Calu3 (cell line): ENCODE measurements at regions not wholly inside any gene's neighbourhood (a gene's known extent, or its start where the extent isn't known, plus 50 kb on each side); places are given as distances from the start of the nearest gene placed in this dataset.

Source experiments
- BruUV-seq: library from RNA; stranded (reverse); fragments of 400-500 nt; replicated peaks from 2 replicates; lab custom pipeline; 2021; lab: Mats Ljungman, UMichigan
- CTCF ChIA-PET: fragments of 300-600 bp; sonication (Branson Sonifier 250); formaldehyde crosslinking; loops from one replicate; lab custom pipeline; 2022; ENCODE audit warnings: antibody characterized with exemption; lab: Charles Lee
- DNase-seq: peaks from one replicate; pipeline ENCODE4 v3.0.0; 2022
- H3K27ac Mint-ChIP-seq: one replicate; pipeline ENCODE4 v1.8.0; 2022; ENCODE audit warnings: mixed read lengths; ENCODE audit not compliant: unreplicated experiment
- H3K27me3 Mint-ChIP-seq: one replicate; pipeline ENCODE4 v1.8.0; 2022; ENCODE audit warnings: mixed read lengths; ENCODE audit not compliant: unreplicated experiment
- H3K36me3 Mint-ChIP-seq: one replicate; pipeline ENCODE4 v1.8.0; 2022; ENCODE audit warnings: mild to moderate bottlenecking, moderate library complexity, mixed read lengths; ENCODE audit not compliant: insufficient read depth, unreplicated experiment
- H3K4me1 Mint-ChIP-seq: one replicate; pipeline ENCODE4 v1.8.0; 2022; ENCODE audit warnings: mild to moderate bottlenecking, low read depth, mixed read lengths; ENCODE audit not compliant: unreplicated experiment
- H3K4me3 Mint-ChIP-seq: one replicate; pipeline ENCODE4 v1.8.0; 2022; ENCODE audit warnings: mild to moderate bottlenecking, low read depth, moderate library complexity, mixed read lengths; ENCODE audit not compliant: unreplicated experiment
- H3K9me3 Mint-ChIP-seq: one replicate; pipeline ENCODE4 v1.8.0; 2022; ENCODE audit warnings: low read depth, mixed read lengths; ENCODE audit not compliant: unreplicated experiment
- CTCF ChIP-seq: fragments of 200-600 bp; IDR thresholded peaks from one replicate; pipeline ENCODE4 v1.8.0; 2022; ENCODE audit warnings: antibody characterized with exemption; ENCODE audit not compliant: unreplicated experiment
- intact Hi-C: fragments of 100-400 bp; cut with micrococcal nuclease; formaldehyde crosslinking; loops from one replicate; pipeline ENCODE4 v1.10.0; 2022; ENCODE audit not compliant: unreplicated experiment

- no TSS peak for BruUV-seq
- intact Hi-C loops: loop anchor here (10.0 kb wide), 1 partner anchor 238 kb away; no protein-coding TSS in a partner anchor
- H3K4me1 Mint-ChIP-seq: no peaks in the 10 kb centered on the region
- DNase-seq: no peak
- CTCF ChIA-PET: no interaction called here
- H3K36me3 Mint-ChIP-seq: no peaks in the 10 kb centered on the region
- TF ChIP-seq CTCF: no peak
- H3K4me3 Mint-ChIP-seq: no peak overlapping the region
- H3K27me3 Mint-ChIP-seq: no peaks in the 10 kb centered on the region
- H3K27ac Mint-ChIP-seq: no peak overlapping the region
- H3K9me3 Mint-ChIP-seq: no peaks in the 10 kb centered on the region
Measured at GRCh38 chr4:20543131-20543530, 157.1 kb upstream of the PACRGL start.

GRCh38 chr4:20544645-20545044 lies 155.6 kb upstream of the PACRGL start:
- Mint-ChIP-seq H3K4me3 (no peak overlapping the region), H3K27me3 (no peaks in the 10 kb centered on the region), H3K4me1 (no peaks in the 10 kb centered on the region), H3K9me3 (no peaks in the 10 kb centered on the region), H3K27ac (no peak overlapping the region), H3K36me3 (no peaks in the 10 kb centered on the region)
- no peak for TF ChIP-seq CTCF
- intact Hi-C loops: loop anchor here (1.0 to 10.0 kb wide), 3 partner anchors 122 to 240 kb away; no protein-coding TSS in a partner anchor
- BruUV-seq: no TSS peak
- DNase-seq: no peak
- CTCF ChIA-PET: no interaction called here

GRCh38 chr4:20552004-20552403 lies 148.3 kb upstream of the PACRGL start:
- Mint-ChIP-seq H3K4me3 (no peak overlapping the region), H3K27ac (no peak overlapping the region), H3K4me1 (no peaks in the 10 kb centered on the region), H3K36me3 (no peaks in the 10 kb centered on the region), H3K9me3 (no peaks in the 10 kb centered on the region), H3K27me3 (no peaks in the 10 kb centered on the region)
- CTCF ChIA-PET: no interaction called here
- intact Hi-C loops: no loop called here
- TF ChIP-seq CTCF: no peak
- BruUV-seq: no TSS peak
- no peak for DNase-seq

- intact Hi-C loops: no loop called here
- Mint-ChIP-seq H3K27me3 (no peaks in the 10 kb centered on the region), H3K9me3 (no peaks in the 10 kb centered on the region), H3K4me1 (no peaks in the 10 kb centered on the region), H3K36me3 (no peaks in the 10 kb centered on the region), H3K4me3 (no peak overlapping the region), H3K27ac (no peak overlapping the region)
- BruUV-seq: no TSS peak
- DNase-seq: no peak
- no peak for TF ChIP-seq CTCF
- CTCF ChIA-PET: no interaction called here
Measured at GRCh38 chr4:20554134-20554533, 146.1 kb upstream of the PACRGL start.
